Cardiac muscle cell (in vitro differentiated cells and primary cell): ENCODE measurements at regions not wholly inside any gene's neighbourhood (a gene's known extent, or its start where the extent isn't known, plus 50 kb on each side); places are given as distances from the start of the nearest gene placed in this dataset.
A peak's percentile ranks its signal among the peaks of the same experiment; 100 is the strongest.

ENCODE experiments used
- DNase-seq, 2 donors: peaks; one replicate each; pipeline versions ENCODE4 v3.0.0 to v3.0.0-alpha.2; 2010 to 2017; ENCODE audit warnings: low read depth in 1 of 2, low spot score in 1 of 2
- H3K27ac ChIP-seq: fragments of 200-600 bp; sonication (generic); 2 replicates; pipeline ENCODE4 v1.5.1; 2016
- H3K27me3 ChIP-seq: fragments of 200-600 bp; sonication (generic); 2 replicates; pipeline ENCODE4 v1.6.0; 2016; ENCODE audit warnings: control low read depth
- H3K36me3 ChIP-seq: fragments of 200-600 bp; sonication (generic); 2 replicates; pipeline ENCODE4 v1.5.1; 2016; ENCODE audit warnings: control low read depth
- H3K4me1 ChIP-seq: fragments of 200-600 bp; sonication (generic); 2 replicates; pipeline ENCODE4 v1.8.1; 2017; ENCODE audit warnings: low read depth, mild to moderate bottlenecking, mixed run types
- H3K4me3 ChIP-seq: fragments of 200-600 bp; sonication (generic); 2 replicates; pipeline ENCODE4 v1.5.1; 2016; ENCODE audit warnings: mild to moderate bottlenecking
- H3K9me3 ChIP-seq: fragments of 200-600 bp; sonication (generic); 2 replicates; pipeline ENCODE4 v1.5.1; 2017; ENCODE audit warnings: low read depth, mild to moderate bottlenecking, control low read depth
- TF ChIP-seq, protein P1 (sequence below): IDR thresholded peaks from 2 replicates; pipeline ENCODE4 v1.5.1; 2012; ENCODE audit warnings: low read depth, mild to moderate bottlenecking, low read length

DNA sequence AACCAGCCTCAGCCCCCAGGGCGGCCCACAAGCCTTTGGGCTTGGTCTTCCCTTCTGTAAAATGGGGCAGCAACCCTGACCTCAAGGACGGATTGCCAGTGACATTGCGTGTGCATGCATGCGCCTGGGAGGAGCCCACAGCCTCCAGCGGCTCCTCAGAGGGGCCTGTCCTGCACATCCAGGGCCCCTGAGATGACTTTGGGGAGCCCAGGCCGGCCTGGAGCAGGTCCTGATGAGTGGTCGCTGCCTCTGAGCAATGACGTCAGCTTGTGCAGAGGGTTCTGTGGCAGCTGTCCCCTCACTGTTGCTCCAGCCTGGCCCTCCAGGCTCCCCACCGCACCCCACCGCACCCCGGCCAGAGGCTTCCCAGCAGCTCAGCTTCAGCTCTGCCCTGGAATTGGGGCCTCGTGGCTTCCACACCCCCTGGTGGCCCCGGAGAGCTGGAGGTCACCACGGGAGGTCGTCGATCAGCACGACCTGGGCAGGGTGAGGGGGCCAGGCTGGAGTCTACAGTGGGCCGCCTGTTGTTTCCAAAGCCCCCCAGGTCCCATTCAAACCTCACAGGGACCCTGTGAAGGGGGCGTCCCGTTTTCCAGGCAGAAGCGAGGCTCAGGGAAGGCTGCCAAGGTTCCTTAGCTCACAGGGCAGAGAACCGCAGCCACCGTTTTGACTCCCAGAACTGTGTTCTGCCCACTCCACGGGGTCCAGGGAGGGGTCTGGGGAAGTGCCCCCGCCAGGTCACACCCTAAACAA is 341.8 kb downstream of the SEC14L1 start:
- Histone ChIP-seq H3K9me3 (no peaks in the 10 kb centered on the region), H3K4me3 (no peak overlapping the region), H3K27me3 (no peaks in the 10 kb centered on the region), H3K27ac (peak overlapping the region; percentile 51), H3K36me3 (peaks cover 8% of the 10 kb centered on the region), H3K4me1 (peaks cover 37% of the 10 kb centered on the region)
- no peak for DNase-seq
- TF ChIP-seq, protein P1, sequence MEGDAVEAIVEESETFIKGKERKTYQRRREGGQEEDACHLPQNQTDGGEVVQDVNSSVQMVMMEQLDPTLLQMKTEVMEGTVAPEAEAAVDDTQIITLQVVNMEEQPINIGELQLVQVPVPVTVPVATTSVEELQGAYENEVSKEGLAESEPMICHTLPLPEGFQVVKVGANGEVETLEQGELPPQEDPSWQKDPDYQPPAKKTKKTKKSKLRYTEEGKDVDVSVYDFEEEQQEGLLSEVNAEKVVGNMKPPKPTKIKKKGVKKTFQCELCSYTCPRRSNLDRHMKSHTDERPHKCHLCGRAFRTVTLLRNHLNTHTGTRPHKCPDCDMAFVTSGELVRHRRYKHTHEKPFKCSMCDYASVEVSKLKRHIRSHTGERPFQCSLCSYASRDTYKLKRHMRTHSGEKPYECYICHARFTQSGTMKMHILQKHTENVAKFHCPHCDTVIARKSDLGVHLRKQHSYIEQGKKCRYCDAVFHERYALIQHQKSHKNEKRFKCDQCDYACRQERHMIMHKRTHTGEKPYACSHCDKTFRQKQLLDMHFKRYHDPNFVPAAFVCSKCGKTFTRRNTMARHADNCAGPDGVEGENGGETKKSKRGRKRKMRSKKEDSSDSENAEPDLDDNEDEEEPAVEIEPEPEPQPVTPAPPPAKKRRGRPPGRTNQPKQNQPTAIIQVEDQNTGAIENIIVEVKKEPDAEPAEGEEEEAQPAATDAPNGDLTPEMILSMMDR, result no peak

DNA sequence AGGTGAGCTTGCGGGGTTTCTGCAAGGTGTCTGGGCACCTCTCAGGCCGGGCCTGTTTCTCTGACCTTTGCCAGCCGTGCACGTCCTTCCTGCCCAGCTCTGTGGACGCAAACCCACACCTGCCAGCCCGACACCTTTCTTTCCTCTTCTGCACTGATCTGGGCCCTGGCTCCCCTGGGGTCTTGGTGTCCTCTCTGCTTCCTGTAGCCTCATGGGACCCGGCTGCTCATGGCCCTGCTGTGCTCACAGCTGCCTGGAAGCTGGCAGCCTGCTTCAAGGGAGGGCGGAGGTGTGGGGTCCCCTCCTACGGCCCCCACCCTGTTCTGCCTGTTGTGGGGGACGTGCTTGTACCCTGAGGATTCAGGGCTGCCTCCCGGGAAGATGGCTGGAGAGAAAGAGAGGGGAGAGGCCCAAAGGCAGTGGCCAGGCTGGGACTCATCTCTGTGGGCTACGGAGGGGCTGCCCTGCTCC is 342.4 kb downstream of the SEC14L1 start:
- H3K4me1 ChIP-seq, result peaks cover 31% of the 10 kb centered on the region
- TF ChIP-seq, protein P1, result no peak
- peak overlapping the region; percentile 51 for H3K27ac ChIP-seq
- H3K27me3 ChIP-seq, result no peaks in the 10 kb centered on the region
- H3K36me3 ChIP-seq, result peaks cover 8% of the 10 kb centered on the region
- no peak overlapping the region for H3K4me3 ChIP-seq
- no peaks in the 10 kb centered on the region for H3K9me3 ChIP-seq
- DNase-seq, result no peak

DNA sequence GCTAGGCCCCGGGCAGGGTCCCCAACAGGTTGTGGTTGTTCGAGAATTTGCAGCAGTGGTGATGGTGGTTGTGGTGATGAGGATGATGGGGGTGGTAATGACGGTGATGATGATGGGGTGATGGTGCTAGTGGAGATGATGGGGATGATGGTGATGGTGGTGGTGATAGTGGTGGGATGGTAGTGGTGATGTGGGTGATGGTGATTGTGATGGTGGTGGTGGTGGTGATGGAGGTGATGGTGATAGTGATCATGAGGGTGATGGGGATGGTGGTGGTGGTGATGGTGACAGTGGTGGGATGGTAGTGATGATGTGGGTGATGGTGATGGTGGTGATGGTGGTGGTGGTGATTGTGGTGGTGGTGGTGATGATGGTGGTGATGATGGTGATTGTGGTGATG is 343.3 kb downstream of the SEC14L1 start:
- H3K4me3 ChIP-seq, result no peak overlapping the region
- TF ChIP-seq, protein P1, result no peak
- no peak for DNase-seq
- no peaks in the 10 kb centered on the region for H3K9me3 ChIP-seq
- H3K4me1 ChIP-seq, result peaks cover 29% of the 10 kb centered on the region
- no peak overlapping the region for H3K27ac ChIP-seq
- H3K27me3 ChIP-seq, result no peaks in the 10 kb centered on the region
- peaks cover 18% of the 10 kb centered on the region for H3K36me3 ChIP-seq

DNA sequence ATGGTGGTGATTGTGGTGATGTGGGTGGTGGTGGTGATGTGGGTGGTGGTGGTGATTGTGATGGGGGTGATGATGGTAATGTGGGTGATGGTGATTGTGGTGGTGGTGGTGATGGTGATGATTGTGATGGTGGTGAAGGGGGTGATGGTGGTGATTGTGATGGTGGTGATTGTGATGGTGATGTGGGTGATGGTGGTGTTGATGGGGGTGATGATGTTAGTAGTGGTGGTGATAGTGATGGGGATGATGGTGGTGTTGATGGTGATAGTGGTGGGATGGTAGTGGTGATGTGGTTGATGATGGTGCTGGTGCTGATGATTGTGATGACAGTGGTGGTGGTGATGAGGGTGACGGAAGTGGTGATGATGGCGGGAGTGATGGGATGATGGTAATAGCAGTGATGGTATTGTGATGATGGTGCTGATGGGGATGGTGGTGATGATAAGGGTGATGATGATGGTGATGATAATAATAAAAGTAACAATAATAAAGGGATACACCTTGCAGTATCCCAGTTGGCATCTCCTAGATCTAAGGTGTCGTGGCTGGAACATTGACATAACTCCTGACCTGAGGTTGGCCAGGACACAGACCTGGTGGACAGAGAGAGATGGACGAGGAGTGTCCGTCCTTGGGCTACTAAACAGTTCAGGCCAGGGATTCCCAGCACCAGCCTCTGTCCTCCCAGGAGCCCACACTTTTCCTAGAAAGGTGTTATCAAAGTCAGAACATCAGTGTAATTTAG is 344.5 kb downstream of the SEC14L1 start:
- Histone ChIP-seq H3K4me3 (no peak overlapping the region), H3K36me3 (peaks cover 19% of the 10 kb centered on the region), H3K27me3 (no peaks in the 10 kb centered on the region), H3K4me1 (peaks cover 17% of the 10 kb centered on the region), H3K27ac (no peak overlapping the region), H3K9me3 (no peaks in the 10 kb centered on the region)
- TF ChIP-seq, protein P1, result no peak
- DNase-seq, result no peak

DNA sequence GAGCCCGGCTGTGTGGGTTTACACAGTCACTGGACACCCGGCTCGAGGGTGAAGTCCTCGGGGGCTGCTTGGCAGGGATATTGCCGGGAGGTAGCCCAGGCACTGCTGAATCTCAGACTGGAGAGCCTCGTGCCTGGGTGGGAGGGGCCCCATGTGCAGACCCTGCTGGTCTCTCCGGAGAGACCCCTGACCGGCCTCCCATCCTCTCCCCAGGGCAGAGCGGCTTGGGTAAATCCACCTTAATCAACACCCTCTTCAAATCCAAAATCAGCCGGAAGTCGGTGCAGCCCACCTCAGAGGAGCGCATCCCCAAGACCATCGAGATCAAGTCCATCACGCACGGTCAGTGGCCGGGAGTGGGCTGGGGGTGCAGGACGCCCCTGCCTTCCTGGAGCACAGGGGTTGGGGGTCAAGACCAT is 346.5 kb downstream of the SEC14L1 start:
- H3K27me3 ChIP-seq, result no peaks in the 10 kb centered on the region

More for the DNA sequence above, 346.5 kb downstream of the SEC14L1 start:
- no peak for DNase-seq
- no peaks in the 10 kb centered on the region for H3K4me1 ChIP-seq
- H3K9me3 ChIP-seq, result no peaks in the 10 kb centered on the region
- H3K36me3 ChIP-seq, result peaks cover 22% of the 10 kb centered on the region
- TF ChIP-seq, protein P1, result no peak
- H3K27ac ChIP-seq, result peak overlapping the region; percentile 23
- no peak overlapping the region for H3K4me3 ChIP-seq
